Activated CD4-positive, alpha-beta T cell treated with anti-CD3 and anti-CD28 coated beads, Interleukin-2, Interleukin-4, amounts not matched to agents 100 ng/mL and 50 ng/mL, durations not matched to agents 16 hours and 8 hours (primary cell): ENCODE measurements at regions not wholly inside any gene's neighbourhood (a gene's known extent, or its start where the extent isn't known, plus 50 kb on each side); places are given as distances from the start of the nearest gene placed in this dataset.

Source experiments
- DNase-seq: peaks from one replicate; pipeline ENCODE4 v3.0.0-alpha.2; 2020; ENCODE audit warnings: low spot score

- DNase-seq: no peak
Measured at GRCh38 chr13:30845297-30846214, 60.5 kb upstream of the MEDAG start.

- DNase-seq: no peak
Measured at GRCh38 chr13:30846311-30846710, 59.8 kb upstream of the MEDAG start.

GRCh38 chr13:30846866-30847265 is 59.2 kb upstream of the MEDAG start:
- peak; percentile 12 for DNase-seq

- DNase-seq: peak; percentile 58
Measured at GRCh38 chr13:30847650-30848307, 58.3 kb upstream of the MEDAG start.

GRCh38 chr13:30848332-30849027 is 57.6 kb upstream of the MEDAG start:
- peak; percentile 58 for DNase-seq

- no peak for DNase-seq
Measured at GRCh38 chr13:30849611-30850010, 56.5 kb upstream of the MEDAG start.

GRCh38 chr13:30850204-30850866 is 55.7 kb upstream of the MEDAG start:
- no peak for DNase-seq

- DNase-seq: no peak
Measured at GRCh38 chr13:30850867-30851211, 55.2 kb upstream of the MEDAG start.

- DNase-seq: no peak
Measured at GRCh38 chr13:30851697-30852096, 54.4 kb upstream of the MEDAG start.

GRCh38 chr13:30855569-30855968 is 50.5 kb upstream of the MEDAG start:
- no peak for DNase-seq

- no peak for DNase-seq
Measured at GRCh38 chr13:30856005-30856790, 49.9 kb upstream of the MEDAG start.
